Breast epithelium (tissue), 3 donors: ENCODE measurements at regions not wholly inside any gene's neighbourhood (a gene's known extent, or its start where the extent isn't known, plus 50 kb on each side); places are given as distances from the start of the nearest gene placed in this dataset.

Experiments used
- CTCF ChIP-seq, 3 donors: fragments of 450-650 bp; IDR thresholded peaks; one replicate each; pipeline ENCODE4 v1.5.1; 2016 to 2017; ENCODE audit warnings: antibody characterized with exemption in 3 of 3, mild to moderate bottlenecking in 3 of 3, moderate library complexity in 3 of 3
- POLR2A ChIP-seq: fragments of 450-650 bp; IDR thresholded peaks from one replicate; pipeline ENCODE4 v1.6.1; 2016; ENCODE audit warnings: antibody characterized with exemption, mild to moderate bottlenecking, moderate library complexity

- TF ChIP-seq CTCF (IDR thresholded peaks at IDR 0.05) (no peak), POLR2A (no peak)
Observed at GRCh38 chr6:150800674-150801314, 64.7 kb upstream of the MTHFD1L start.
